ENCODE measurements at regions not wholly inside any gene's neighbourhood (a gene's known extent, or its start where the extent isn't known, plus 50 kb on each side); places are given as distances from the start of the nearest gene placed in this dataset.

GRCh38 chr15:52922871-52923270 is 132.7 kb upstream of the ONECUT1 start:
- H2AFZ ChIP-seq (ENCODE audit: low read depth) = no peak overlapping the region
- H3K4me3 ChIP-seq (ENCODE audit: low read depth in 2 of 2, low read length in 1 of 2) = no peak overlapping the region
- H3K27me3 ChIP-seq (ENCODE audit: insufficient read depth) = 0 out of 2 replicates have a peak, but pooled peaks cover 11% of the 10 kb centered on the region
- no peaks in the 10 kb centered on the region for H4K20me1 ChIP-seq (ENCODE audit: insufficient read depth)
- ChIA-PET POLR2A (no interaction called here), CTCF (interaction anchor here (0.6 kb wide), 1 partner anchor 274 kb away, joined by 3 read pairs; no protein-coding TSS in a partner anchor)
- no peaks in the 10 kb centered on the region for H3K4me1 ChIP-seq (ENCODE audit: control insufficient read depth in 1 of 2, insufficient read depth in 2 of 2, low read depth in 1 of 2, low read length in 1 of 2)
- DNase-seq = no peak
- no peak for TF ChIP-seq ELF1 (IDR thresholded peaks at IDR 0.05)
- TF ChIP-seq GATA2 (CRISPR knock-in tag; IDR thresholded peaks at IDR 0.05) = no peak
- TF ChIP-seq TAF1 (IDR thresholded peaks at IDR 0.05; ENCODE audit: borderline replicate concordance, low read depth, low read length) = no peak
- no peak for TF ChIP-seq IRF3 (IDR thresholded peaks at IDR 0.05; ENCODE audit: low read depth, low read length)
- no peak for TF ChIP-seq YY1 (IDR thresholded peaks at IDR 0.05; ENCODE audit: low read depth)
- TF ChIP-seq GABPA (IDR thresholded peaks at IDR 0.05; ENCODE audit: low read depth) = no peak
- no peak for TF ChIP-seq SMC3 (IDR thresholded peaks at IDR 0.05; ENCODE audit: low read depth, low read length)
- no peak for TF ChIP-seq TCF12 (IDR thresholded peaks at IDR 0.05)
- no peak for TF ChIP-seq TEAD4 (IDR thresholded peaks at IDR 0.05; ENCODE audit: borderline replicate concordance, insufficient read depth)
- no peak for TF ChIP-seq USF1 (IDR thresholded peaks at IDR 0.05; ENCODE audit: borderline replicate concordance, low read depth)
- TF ChIP-seq RAD21 (IDR thresholded peaks at IDR 0.05; ENCODE audit: low read length) = no peak
- no peak for TF ChIP-seq NRF1 (IDR thresholded peaks at IDR 0.05; ENCODE audit: low read depth, low read length)
- no peak for TF ChIP-seq FOSL2 (IDR thresholded peaks at IDR 0.05; ENCODE audit: borderline replicate concordance, low read depth)
- no peak for TF ChIP-seq CHD2 (IDR thresholded peaks at IDR 0.05; ENCODE audit: low read length, partially characterized antibody)
- TF ChIP-seq SIN3A (IDR thresholded peaks at IDR 0.05; ENCODE audit: borderline replicate concordance, low read depth, low read length) = no peak
- no peaks in the 10 kb centered on the region for H3F3A ChIP-seq (replicated peaks; ENCODE audit: insufficient read depth)
- H3K9ac ChIP-seq = no peak overlapping the region
- no peaks in the 10 kb centered on the region for H3K9me2 ChIP-seq
- no peaks in the 10 kb centered on the region for H3K9me3 ChIP-seq
- no peak overlapping the region for H3K27ac ChIP-seq (ENCODE audit: low read depth in 2 of 2, low read length in 1 of 2)
- no peaks in the 10 kb centered on the region for H3K36me3 ChIP-seq (replicated peaks in 1 of 2; ENCODE audit: control insufficient read depth in 1 of 2, insufficient read depth in 2 of 2, low read length in 1 of 2)
- 6% methylated on average over 7 of the region's 7 CpGs for WGBS (ENCODE audit: low lambda C conversion rate)
- H3K79me2 ChIP-seq (ENCODE audit: insufficient read depth) = no peaks in the 10 kb centered on the region
- no peak overlapping the region for H3K4me2 ChIP-seq

GRCh38 chr15:52912172-52912571 is 122.0 kb upstream of the ONECUT1 start:
- CTCF ChIA-PET = no interaction called here
- TF ChIP-seq IRF3 (IDR thresholded peaks at IDR 0.05; ENCODE audit: low read depth, low read length) (no peak), EP300 (IDR thresholded peaks at IDR 0.05; ENCODE audit: borderline replicate concordance in 1 of 2, low read depth in 1 of 2, low read length in 1 of 2) (no peak), POLR2AphosphoS5 (IDR thresholded peaks at IDR 0.05; ENCODE audit: low read depth, low read length) (no peak), RFX5 (IDR thresholded peaks at IDR 0.05; ENCODE audit: low read length) (no peak), FOSL2 (IDR thresholded peaks at IDR 0.05; ENCODE audit: borderline replicate concordance, low read depth) (no peak), NRF1 (IDR thresholded peaks at IDR 0.05; ENCODE audit: low read depth, low read length) (no peak), MXI1 (IDR thresholded peaks at IDR 0.05; ENCODE audit: low read depth, low read length) (no peak), MEF2A (IDR thresholded peaks at IDR 0.05; ENCODE audit: borderline replicate concordance, low read depth) (no peak), TEAD4 (IDR thresholded peaks at IDR 0.05; ENCODE audit: borderline replicate concordance, insufficient read depth) (no peak), MAX (IDR thresholded peaks at IDR 0.05; ENCODE audit: low read depth) (no peak), RCOR1 (IDR thresholded peaks at IDR 0.05; ENCODE audit: low read length) (no peak)
- TF ChIP-seq, protein P1, sequence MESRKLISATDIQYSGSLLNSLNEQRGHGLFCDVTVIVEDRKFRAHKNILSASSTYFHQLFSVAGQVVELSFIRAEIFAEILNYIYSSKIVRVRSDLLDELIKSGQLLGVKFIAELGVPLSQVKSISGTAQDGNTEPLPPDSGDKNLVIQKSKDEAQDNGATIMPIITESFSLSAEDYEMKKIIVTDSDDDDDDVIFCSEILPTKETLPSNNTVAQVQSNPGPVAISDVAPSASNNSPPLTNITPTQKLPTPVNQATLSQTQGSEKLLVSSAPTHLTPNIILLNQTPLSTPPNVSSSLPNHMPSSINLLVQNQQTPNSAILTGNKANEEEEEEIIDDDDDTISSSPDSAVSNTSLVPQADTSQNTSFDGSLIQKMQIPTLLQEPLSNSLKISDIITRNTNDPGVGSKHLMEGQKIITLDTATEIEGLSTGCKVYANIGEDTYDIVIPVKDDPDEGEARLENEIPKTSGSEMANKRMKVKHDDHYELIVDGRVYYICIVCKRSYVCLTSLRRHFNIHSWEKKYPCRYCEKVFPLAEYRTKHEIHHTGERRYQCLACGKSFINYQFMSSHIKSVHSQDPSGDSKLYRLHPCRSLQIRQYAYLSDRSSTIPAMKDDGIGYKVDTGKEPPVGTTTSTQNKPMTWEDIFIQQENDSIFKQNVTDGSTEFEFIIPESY (IDR thresholded peaks at IDR 0.05; ENCODE audit: borderline replicate concordance, low read depth) = no peak
- no peak overlapping the region for H3K27ac ChIP-seq (ENCODE audit: low read depth in 2 of 2, low read length in 1 of 2)
- H3K9ac ChIP-seq = no peak overlapping the region
- H3K9me3 ChIP-seq = no peaks in the 10 kb centered on the region
- no peaks in the 10 kb centered on the region for H3F3A ChIP-seq (replicated peaks; ENCODE audit: insufficient read depth)
- H3K79me2 ChIP-seq (ENCODE audit: insufficient read depth) = no peaks in the 10 kb centered on the region
- no peaks in the 10 kb centered on the region for H3K27me3 ChIP-seq (ENCODE audit: insufficient read depth)
- WGBS (ENCODE audit: low lambda C conversion rate) = 4% methylated on average over 1 of the region's 1 CpG
- no peak for DNase-seq
- H3K4me2 ChIP-seq = no peak overlapping the region
- POLR2A ChIA-PET = no interaction called here
- H4K20me1 ChIP-seq (ENCODE audit: insufficient read depth) = no peaks in the 10 kb centered on the region
- H3K9me2 ChIP-seq = no peaks in the 10 kb centered on the region
- H2AFZ ChIP-seq (ENCODE audit: low read depth) = no peak overlapping the region
- no peak overlapping the region for H3K4me3 ChIP-seq (ENCODE audit: low read depth in 2 of 2, low read length in 1 of 2)
- H3K4me1 ChIP-seq (ENCODE audit: control insufficient read depth in 1 of 2, insufficient read depth in 2 of 2, low read depth in 1 of 2, low read length in 1 of 2) = no peaks in the 10 kb centered on the region
- H3K36me3 ChIP-seq (replicated peaks in 1 of 2; ENCODE audit: control insufficient read depth in 1 of 2, insufficient read depth in 2 of 2, low read length in 1 of 2) = no peaks in the 10 kb centered on the region

All from SK-N-SH (cell line).